ENCODE measurements at regions not wholly inside any gene's neighbourhood (a gene's known extent, or its start where the extent isn't known, plus 50 kb on each side); places are given as distances from the start of the nearest gene placed in this dataset.

DNA sequence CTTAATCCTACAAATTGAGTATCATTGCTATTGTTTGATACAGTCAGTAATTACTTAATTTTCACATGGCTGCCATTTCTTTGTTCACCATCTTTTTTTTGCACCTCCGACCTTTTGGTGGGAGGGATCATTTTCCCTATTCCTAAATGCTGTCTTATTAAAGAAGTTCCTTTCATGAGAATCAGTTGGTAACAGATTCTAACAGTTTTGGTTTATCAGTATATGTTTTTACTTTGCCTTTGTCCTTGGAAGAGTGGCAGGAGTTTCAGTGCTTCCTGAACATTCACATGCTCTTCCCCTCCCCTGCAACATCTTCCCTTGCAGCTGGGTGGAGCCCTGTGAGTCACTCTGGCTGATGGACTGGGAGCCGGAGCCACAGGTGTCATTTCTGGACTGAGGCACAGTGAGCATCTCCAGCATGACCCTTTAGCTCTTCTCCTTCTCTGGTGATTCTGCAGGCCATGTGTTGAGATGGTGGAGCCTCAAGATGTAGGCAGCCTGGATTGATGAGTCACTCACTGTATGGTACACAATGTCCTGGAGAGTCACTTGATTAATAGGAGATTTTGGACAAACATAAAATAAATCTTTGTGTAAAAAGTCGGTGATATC is 217.7 kb downstream of the URB2 start:
- no peak for TF ChIP-seq ZNF274 (IDR thresholded peaks at IDR 0.05; ENCODE audit: low read depth, low read length)
- TF ChIP-seq SUZ12 (IDR thresholded peaks at IDR 0.05; ENCODE audit: extremely low read depth, insufficient read depth, insufficient read length): no peak

All from NT2/D1 (cell line).